ENCODE measurements at regions not wholly inside any gene's neighbourhood (a gene's known extent, or its start where the extent isn't known, plus 50 kb on each side); places are given as distances from the start of the nearest gene placed in this dataset.

DNA sequence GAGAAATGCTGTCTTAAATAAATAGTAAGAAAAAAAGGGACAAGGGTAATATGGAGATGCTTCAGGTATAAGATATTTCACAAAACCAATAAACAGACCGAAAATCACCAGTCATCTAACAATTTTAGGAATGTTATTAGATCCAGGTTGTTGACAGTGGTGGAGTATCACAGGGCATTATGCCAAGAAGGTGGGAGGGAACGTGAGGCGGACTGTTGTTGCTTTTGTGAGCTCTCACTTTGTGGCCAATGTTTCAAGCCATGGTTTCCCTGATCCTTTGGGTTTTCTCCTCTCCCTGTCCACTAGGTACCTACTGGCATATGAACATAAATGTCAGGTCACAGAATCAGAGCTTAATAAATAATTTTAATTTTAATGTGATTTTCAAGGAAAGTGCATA lies 790.3 kb upstream of the SLITRK1 start:
- no peak for ATAC-seq
- H3K27ac ChIP-seq, result no peak overlapping the region
- TF ChIP-seq CTCF (IDR thresholded peaks at IDR 0.05), result no peak
- H3K27me3 ChIP-seq, result no peaks in the 10 kb centered on the region
- no peak overlapping the region for H3K4me3 ChIP-seq
- 47 to 51% methylated on average over 3 of the region's 3 CpGs for WGBS, 2 donors
- DNase-seq, result no peak
- intact Hi-C loops (cut with DNase I), result no loop called here
- H3K4me1 ChIP-seq, result no peaks in the 10 kb centered on the region
- H3K9me3 ChIP-seq, result peaks cover 0 to 11% (median 0%) of the 10 kb centered on the region in 11 donors
- no peaks in the 10 kb centered on the region for H3K36me3 ChIP-seq

- no peak for ATAC-seq
- intact Hi-C loops (cut with DNase I), result no loop called here
Observed at GRCh38 chr13:84670245-84670644, 788.0 kb upstream of the SLITRK1 start.

GRCh38 chr13:84668637-84669036 lies 786.4 kb upstream of the SLITRK1 start:
- intact Hi-C loops (cut with DNase I), result no loop called here
- Histone ChIP-seq H3K27me3 (no peaks in the 10 kb centered on the region), H3K4me3 (no peak overlapping the region), H3K4me1 (no peaks in the 10 kb centered on the region), H3K27ac (no peak overlapping the region), H3K36me3 (no peaks in the 10 kb centered on the region), H3K9me3 (no peaks in the 10 kb centered on the region)
- ATAC-seq (no peak), DNase-seq (no peak)
- 64 to 79% methylated on average over 1 of the region's 1 CpG for WGBS, 2 donors
- no peak for TF ChIP-seq CTCF (IDR thresholded peaks at IDR 0.05)

More at GRCh38 chr13:84670245-84670644, 788.0 kb upstream of the SLITRK1 start:
- TF ChIP-seq CTCF (IDR thresholded peaks at IDR 0.05), result no peak
- no peak for DNase-seq
- peaks cover 0 to 7% (median 0%) of the 10 kb centered on the region in 11 donors for H3K9me3 ChIP-seq
- H3K27ac ChIP-seq, result no peak overlapping the region
- no peaks in the 10 kb centered on the region for H3K27me3 ChIP-seq
- H3K4me1 ChIP-seq, result no peaks in the 10 kb centered on the region
- no peak overlapping the region for H3K4me3 ChIP-seq
- WGBS, 2 donors, result 46 to 58% methylated on average over 1 of the region's 1 CpG
- H3K36me3 ChIP-seq, result no peaks in the 10 kb centered on the region

- no peaks in the 10 kb centered on the region for H3K36me3 ChIP-seq
- DNase-seq (no peak), ATAC-seq (no peak)
- no peaks in the 10 kb centered on the region for H3K27me3 ChIP-seq
- no peaks in the 10 kb centered on the region for H3K4me1 ChIP-seq
- H3K9me3 ChIP-seq, result no peaks in the 10 kb centered on the region
- H3K4me3 ChIP-seq, result no peak overlapping the region
- no peak for TF ChIP-seq CTCF (IDR thresholded peaks at IDR 0.05)
- H3K27ac ChIP-seq, result no peak overlapping the region
- WGBS, 2 donors, result 83 to 87% methylated on average over 3 of the region's 3 CpGs
- intact Hi-C loops (cut with DNase I), result no loop called here
Observed at GRCh38 chr13:84662491-84662890, 780.2 kb upstream of the SLITRK1 start.

DNA sequence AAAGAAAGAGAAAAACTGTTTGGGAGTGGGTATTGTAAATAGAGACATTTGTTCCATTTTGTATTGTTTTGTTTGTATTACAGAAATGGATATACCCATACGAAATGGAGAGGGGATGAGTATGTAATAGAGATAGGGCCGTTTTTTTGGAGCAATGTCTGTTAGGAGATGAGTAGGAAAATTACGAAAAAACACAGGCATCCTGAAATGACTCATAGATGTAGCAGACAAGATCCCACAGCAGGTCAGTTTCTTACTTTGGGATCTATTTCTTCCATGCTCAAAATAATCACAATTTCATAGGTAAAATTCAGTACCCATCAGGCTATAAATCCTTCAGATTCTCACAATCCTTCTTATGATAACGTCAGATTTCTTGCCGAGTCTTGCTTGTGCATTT lies 779.4 kb upstream of the SLITRK1 start:
- no peaks in the 10 kb centered on the region for H3K27me3 ChIP-seq
- intact Hi-C loops (cut with DNase I), result no loop called here
- no peak for ATAC-seq

More for the DNA sequence above, 779.4 kb upstream of the SLITRK1 start:
- Histone ChIP-seq H3K4me3 (no peak overlapping the region), H3K9me3 (no peaks in the 10 kb centered on the region), H3K27ac (no peak overlapping the region), H3K36me3 (no peaks in the 10 kb centered on the region), H3K4me1 (no peaks in the 10 kb centered on the region)
- DNase-seq, result no peak
- no peak for TF ChIP-seq CTCF (IDR thresholded peaks at IDR 0.05)
- WGBS, 2 donors, result 77 to 82% methylated on average over 5 of the region's 5 CpGs
